ENCODE measurements at regions not wholly inside any gene's neighbourhood (a gene's known extent, or its start where the extent isn't known, plus 50 kb on each side); places are given as distances from the start of the nearest gene placed in this dataset.

DNA sequence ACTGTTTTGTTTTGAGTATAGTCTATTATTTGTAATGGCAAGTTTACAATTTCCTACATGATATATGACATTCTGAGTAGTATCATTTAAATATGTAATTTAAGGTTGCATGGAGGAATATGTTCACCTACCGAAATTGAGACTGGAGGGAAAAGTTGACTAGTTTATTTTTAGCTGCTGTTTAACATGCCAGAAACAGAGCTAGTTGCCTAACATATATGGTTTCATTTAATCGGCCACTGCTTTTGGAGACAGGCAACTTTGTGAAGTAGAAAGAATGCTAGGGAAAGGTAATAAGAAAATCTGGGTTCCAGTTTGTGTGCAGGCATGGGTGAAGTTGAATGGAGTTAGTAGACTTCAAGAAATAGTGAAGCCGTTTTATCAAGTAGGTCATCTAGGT, 342.1 kb upstream of the CBLB start:
- Histone ChIP-seq H2AFZ (ENCODE audit: low read length) (no peak overlapping the region), H3K9ac (ENCODE audit: low read length) (no peak overlapping the region), H3K9me2 (replicated peaks; ENCODE audit: insufficient read depth, low read length) (no peaks in the 10 kb centered on the region), H3K27ac (ENCODE audit: low read length) (no peak overlapping the region), H3K4me2 (ENCODE audit: low read depth, low read length, poor library complexity, severe bottlenecking) (no peak overlapping the region), H3K4me3 (ENCODE audit: low read length) (no peak overlapping the region), H3K4me1 (ENCODE audit: low read length) (peaks cover 9% of the 10 kb centered on the region), H3K27me3 (ENCODE audit: low read length) (no peaks in the 10 kb centered on the region), H4K20me1 (ENCODE audit: insufficient read depth, low read depth, low read length) (no peaks in the 10 kb centered on the region), H3K9me3 (ENCODE audit: low read length) (no peaks in the 10 kb centered on the region), H3K36me3 (ENCODE audit: insufficient read depth, low read length) (no peaks in the 10 kb centered on the region; the same call in 1 of the 2 replicates), H3K79me2 (ENCODE audit: low read length) (no peaks in the 10 kb centered on the region)
- DNase-seq, result no peak

DNA sequence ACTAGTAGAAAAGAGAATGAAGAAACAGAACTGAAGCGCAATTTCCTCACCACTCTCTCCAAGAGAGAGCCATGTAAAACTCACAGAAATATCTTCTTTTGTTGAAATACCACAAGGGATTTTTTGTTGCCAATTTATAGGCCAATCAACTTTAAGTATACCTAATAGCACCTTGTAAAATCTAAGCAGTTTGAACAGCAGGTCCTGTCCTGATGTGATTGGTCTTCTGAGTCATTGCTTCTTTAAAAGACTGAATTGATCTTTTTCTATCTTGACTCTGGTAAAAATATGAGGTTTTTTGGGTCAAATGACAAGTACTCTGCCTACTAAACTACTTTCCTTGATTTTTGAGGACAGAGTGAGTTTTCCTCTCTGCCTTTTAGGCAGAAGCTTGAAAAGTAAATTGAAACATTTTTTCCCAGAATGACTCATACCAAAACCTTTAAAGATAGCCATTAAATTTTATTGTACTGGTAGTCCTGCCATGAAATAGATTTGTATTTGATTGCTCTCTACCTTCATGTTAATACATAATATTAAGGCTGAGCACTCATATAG, 343.9 kb upstream of the CBLB start:
- Histone ChIP-seq H3K9ac (ENCODE audit: low read length) (no peak overlapping the region), H3K79me2 (ENCODE audit: low read length) (no peaks in the 10 kb centered on the region), H3K4me2 (ENCODE audit: low read depth, low read length, poor library complexity, severe bottlenecking) (no peak overlapping the region), H3K9me2 (replicated peaks; ENCODE audit: insufficient read depth, low read length) (no peaks in the 10 kb centered on the region), H3K9me3 (ENCODE audit: low read length) (no peaks in the 10 kb centered on the region), H2AFZ (ENCODE audit: low read length) (no peak overlapping the region), H3K4me1 (ENCODE audit: low read length) (peaks cover 9% of the 10 kb centered on the region), H3K27me3 (ENCODE audit: low read length) (no peaks in the 10 kb centered on the region), H4K20me1 (ENCODE audit: insufficient read depth, low read depth, low read length) (no peaks in the 10 kb centered on the region), H3K4me3 (ENCODE audit: low read length) (no peak overlapping the region), H3K27ac (ENCODE audit: low read length) (no peak overlapping the region), H3K36me3 (ENCODE audit: insufficient read depth, low read length) (no peaks in the 10 kb centered on the region; the same call in 1 of the 2 replicates)
- DNase-seq, result no peak

DNA sequence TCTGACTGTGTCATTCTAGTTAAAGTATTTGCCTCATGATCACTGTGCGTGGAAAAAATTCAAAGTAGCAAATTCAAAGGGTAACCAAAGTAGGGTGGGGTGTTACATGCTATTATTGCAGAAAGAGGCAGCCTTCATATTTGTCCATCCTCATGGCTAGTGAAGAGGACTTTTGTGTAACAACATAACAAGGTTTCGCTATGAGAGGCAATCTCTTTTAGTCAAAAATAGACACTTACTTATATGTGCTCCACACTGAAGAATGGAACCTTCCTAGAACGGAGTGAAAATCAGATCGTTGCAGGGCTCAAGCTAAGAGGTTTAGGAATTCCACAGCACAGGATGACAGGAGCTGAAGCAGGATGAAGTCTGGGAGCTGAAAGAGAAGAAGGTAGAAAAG, 345.1 kb upstream of the CBLB start:
- Histone ChIP-seq H3K27me3 (ENCODE audit: low read length) (no peaks in the 10 kb centered on the region), H3K79me2 (ENCODE audit: low read length) (no peaks in the 10 kb centered on the region), H3K9me2 (replicated peaks; ENCODE audit: insufficient read depth, low read length) (no peaks in the 10 kb centered on the region), H3K36me3 (ENCODE audit: insufficient read depth, low read length) (no peaks in the 10 kb centered on the region; the same call in 1 of the 2 replicates), H2AFZ (ENCODE audit: low read length) (no peak overlapping the region), H3K4me2 (ENCODE audit: low read depth, low read length, poor library complexity, severe bottlenecking) (no peak overlapping the region), H3K9ac (ENCODE audit: low read length) (no peak overlapping the region), H4K20me1 (ENCODE audit: insufficient read depth, low read depth, low read length) (no peaks in the 10 kb centered on the region), H3K9me3 (ENCODE audit: low read length) (no peaks in the 10 kb centered on the region), H3K4me1 (ENCODE audit: low read length) (peaks cover 9% of the 10 kb centered on the region), H3K27ac (ENCODE audit: low read length) (no peak overlapping the region), H3K4me3 (ENCODE audit: low read length) (no peak overlapping the region)
- peak; percentile 47 for DNase-seq

DNA sequence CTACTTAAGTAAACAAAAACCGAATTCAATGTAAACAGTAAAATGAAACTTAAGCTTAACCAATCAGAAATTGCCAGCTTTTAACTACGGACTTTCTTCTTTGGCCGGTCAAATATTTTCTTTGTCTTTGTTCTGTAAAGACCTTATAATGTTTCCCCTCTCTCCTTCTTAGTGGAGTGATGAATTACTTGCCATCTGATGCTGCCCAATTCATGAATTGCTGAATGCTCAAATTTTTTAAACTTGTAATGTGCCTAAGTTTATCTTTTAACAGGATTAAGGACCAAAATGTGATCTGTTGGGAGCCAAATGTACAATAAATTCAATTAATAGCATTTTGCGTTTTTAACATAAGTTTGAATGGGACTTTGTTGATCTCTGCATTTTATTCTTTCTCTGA, 345.8 kb upstream of the CBLB start:
- H3K9ac ChIP-seq (ENCODE audit: low read length), result no peak overlapping the region
- no peak overlapping the region for H2AFZ ChIP-seq (ENCODE audit: low read length)
- peaks cover 9% of the 10 kb centered on the region for H3K4me1 ChIP-seq (ENCODE audit: low read length)

DNA sequence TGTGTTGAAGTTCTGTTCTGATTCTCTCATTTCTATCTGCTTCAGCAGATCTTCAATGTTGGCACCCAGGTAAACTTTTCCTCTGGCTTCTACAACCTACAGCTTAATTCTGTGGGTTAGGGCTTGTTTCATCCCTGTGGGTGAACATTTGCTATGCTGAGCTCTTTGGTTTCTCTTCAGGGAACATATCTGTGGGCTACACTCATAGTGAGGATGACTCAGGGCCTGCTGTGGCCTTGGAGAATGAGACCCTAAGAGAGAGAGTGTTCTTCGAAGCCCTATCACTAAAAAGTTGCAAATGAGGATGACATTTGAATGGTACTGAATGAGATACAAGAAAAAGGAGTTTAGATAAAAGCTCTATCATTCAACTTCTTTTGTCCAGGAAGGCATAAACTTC, 346.2 kb upstream of the CBLB start:
- DNase-seq, result no peak

More for the DNA sequence above, 345.8 kb upstream of the CBLB start:
- Histone ChIP-seq H3K4me2 (ENCODE audit: low read depth, low read length, poor library complexity, severe bottlenecking) (no peak overlapping the region), H3K9me3 (ENCODE audit: low read length) (no peaks in the 10 kb centered on the region), H3K27ac (ENCODE audit: low read length) (no peak overlapping the region), H3K27me3 (ENCODE audit: low read length) (no peaks in the 10 kb centered on the region), H4K20me1 (ENCODE audit: insufficient read depth, low read depth, low read length) (no peaks in the 10 kb centered on the region), H3K4me3 (ENCODE audit: low read length) (no peak overlapping the region), H3K9me2 (replicated peaks; ENCODE audit: insufficient read depth, low read length) (no peaks in the 10 kb centered on the region), H3K79me2 (ENCODE audit: low read length) (no peaks in the 10 kb centered on the region), H3K36me3 (ENCODE audit: insufficient read depth, low read length) (no peaks in the 10 kb centered on the region; the same call in 1 of the 2 replicates)
- DNase-seq, result no peak

DNA sequence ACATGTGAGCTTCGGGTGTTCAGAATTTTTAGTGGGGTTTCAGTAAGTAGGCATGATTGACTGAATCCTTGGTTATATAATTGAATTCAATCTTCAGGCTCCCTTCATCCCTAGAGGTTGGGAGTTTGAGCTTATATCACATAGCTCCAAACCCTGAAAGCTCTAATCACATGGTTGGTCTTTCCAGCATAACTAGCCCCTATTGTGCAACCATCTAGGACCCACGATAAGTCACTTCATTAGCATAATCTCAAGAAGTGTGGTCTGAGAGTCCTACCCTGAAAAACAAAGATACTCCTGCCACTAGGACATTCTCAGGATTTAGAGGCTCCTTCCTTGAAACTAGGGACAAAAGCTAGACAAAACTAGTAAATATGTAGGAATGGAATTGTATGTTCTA, 348.9 kb upstream of the CBLB start:
- H3K9me2 ChIP-seq (replicated peaks; ENCODE audit: insufficient read depth, low read length), result no peaks in the 10 kb centered on the region
- no peak for DNase-seq
- H3K9ac ChIP-seq (ENCODE audit: low read length), result no peak overlapping the region
- H3K4me3 ChIP-seq (ENCODE audit: low read length), result no peak overlapping the region
- H3K9me3 ChIP-seq (ENCODE audit: low read length), result no peaks in the 10 kb centered on the region
- no peak overlapping the region for H3K27ac ChIP-seq (ENCODE audit: low read length)
- no peaks in the 10 kb centered on the region for H3K27me3 ChIP-seq (ENCODE audit: low read length)
- H3K36me3 ChIP-seq (ENCODE audit: insufficient read depth, low read length), result no peaks in the 10 kb centered on the region; the same call in 1 of the 2 replicates
- H4K20me1 ChIP-seq (ENCODE audit: insufficient read depth, low read depth, low read length), result no peaks in the 10 kb centered on the region
- H3K79me2 ChIP-seq (ENCODE audit: low read length), result no peaks in the 10 kb centered on the region
- H3K4me1 ChIP-seq (ENCODE audit: low read length), result peaks cover 9% of the 10 kb centered on the region
- H3K4me2 ChIP-seq (ENCODE audit: low read depth, low read length, poor library complexity, severe bottlenecking), result no peak overlapping the region
- no peak overlapping the region for H2AFZ ChIP-seq (ENCODE audit: low read length)

More for the DNA sequence above, 346.2 kb upstream of the CBLB start:
- Histone ChIP-seq H2AFZ (ENCODE audit: low read length) (no peak overlapping the region), H3K4me1 (ENCODE audit: low read length) (peaks cover 9% of the 10 kb centered on the region), H3K79me2 (ENCODE audit: low read length) (no peaks in the 10 kb centered on the region), H3K36me3 (ENCODE audit: insufficient read depth, low read length) (no peaks in the 10 kb centered on the region; the same call in 1 of the 2 replicates), H3K9me3 (ENCODE audit: low read length) (no peaks in the 10 kb centered on the region), H3K9ac (ENCODE audit: low read length) (no peak overlapping the region), H3K4me3 (ENCODE audit: low read length) (no peak overlapping the region), H4K20me1 (ENCODE audit: insufficient read depth, low read depth, low read length) (no peaks in the 10 kb centered on the region), H3K27me3 (ENCODE audit: low read length) (no peaks in the 10 kb centered on the region), H3K27ac (ENCODE audit: low read length) (no peak overlapping the region), H3K9me2 (replicated peaks; ENCODE audit: insufficient read depth, low read length) (no peaks in the 10 kb centered on the region), H3K4me2 (ENCODE audit: low read depth, low read length, poor library complexity, severe bottlenecking) (no peak overlapping the region)

DNA sequence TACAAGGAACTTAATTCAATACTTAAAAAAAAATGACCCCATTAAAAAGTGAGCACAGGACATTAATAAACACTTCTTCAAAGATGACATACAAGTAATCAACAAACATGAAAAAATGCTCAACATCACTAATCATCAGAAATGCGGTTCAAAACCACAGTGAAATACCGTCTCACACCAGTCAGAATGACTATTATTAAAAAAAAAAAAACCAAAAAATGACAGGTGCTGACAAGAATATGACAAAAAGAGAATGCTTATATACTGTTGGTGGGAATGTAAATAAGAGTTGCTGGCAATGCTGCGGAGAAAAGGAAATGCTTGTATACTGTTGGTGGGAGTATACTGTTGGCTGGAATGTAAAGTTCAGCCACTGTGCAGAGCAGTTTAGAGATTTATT, 358.3 kb upstream of the CBLB start:
- H3K79me2 ChIP-seq (ENCODE audit: low read length), result no peaks in the 10 kb centered on the region
- DNase-seq, result no peak

DNA sequence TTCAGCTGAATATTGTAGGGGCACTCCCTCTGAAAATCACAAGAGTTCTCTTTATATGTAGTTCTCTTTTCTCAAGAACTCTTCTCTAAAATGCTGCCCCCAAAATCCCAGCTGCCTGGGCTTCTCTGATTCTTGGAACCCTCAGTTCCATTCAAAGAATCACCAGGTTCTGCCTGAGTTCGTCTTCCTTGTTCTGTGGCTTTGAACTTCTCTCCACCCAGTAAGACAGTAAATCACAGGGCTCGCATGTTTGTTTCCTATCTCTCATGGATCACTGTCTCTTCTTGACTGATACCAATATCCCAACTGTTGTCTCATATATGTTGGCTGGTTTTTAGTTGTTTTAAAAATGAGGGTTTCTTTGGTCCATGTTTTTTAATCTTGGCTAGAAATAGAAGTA, 359.5 kb upstream of the CBLB start:
- no peak overlapping the region for H3K9ac ChIP-seq (ENCODE audit: low read length)
- no peak overlapping the region for H3K4me3 ChIP-seq (ENCODE audit: low read length)
- no peaks in the 10 kb centered on the region for H3K36me3 ChIP-seq (ENCODE audit: insufficient read depth, low read length)
- no peaks in the 10 kb centered on the region for H3K4me1 ChIP-seq (ENCODE audit: low read length)
- H4K20me1 ChIP-seq (ENCODE audit: insufficient read depth, low read depth, low read length), result no peaks in the 10 kb centered on the region
- H3K4me2 ChIP-seq (ENCODE audit: low read depth, low read length, poor library complexity, severe bottlenecking), result no peak overlapping the region
- H3K9me2 ChIP-seq (replicated peaks; ENCODE audit: insufficient read depth, low read length), result 0 out of 2 replicates have a peak, but pooled peaks cover 2% of the 10 kb centered on the region
- H3K79me2 ChIP-seq (ENCODE audit: low read length), result no peaks in the 10 kb centered on the region
- no peaks in the 10 kb centered on the region for H3K27me3 ChIP-seq (ENCODE audit: low read length)
- H3K27ac ChIP-seq (ENCODE audit: low read length), result no peak overlapping the region
- no peak for DNase-seq
- no peak overlapping the region for H2AFZ ChIP-seq (ENCODE audit: low read length)
- H3K9me3 ChIP-seq (ENCODE audit: low read length), result no peaks in the 10 kb centered on the region

More for the DNA sequence above, 358.3 kb upstream of the CBLB start:
- no peaks in the 10 kb centered on the region for H4K20me1 ChIP-seq (ENCODE audit: insufficient read depth, low read depth, low read length)
- H3K9ac ChIP-seq (ENCODE audit: low read length), result no peak overlapping the region
- 0 out of 2 replicates have a peak, but pooled peaks cover 2% of the 10 kb centered on the region for H3K9me2 ChIP-seq (replicated peaks; ENCODE audit: insufficient read depth, low read length)
- H3K27ac ChIP-seq (ENCODE audit: low read length), result no peak overlapping the region
- no peaks in the 10 kb centered on the region for H3K27me3 ChIP-seq (ENCODE audit: low read length)
- no peaks in the 10 kb centered on the region for H3K9me3 ChIP-seq (ENCODE audit: low read length)
- no peak overlapping the region for H3K4me2 ChIP-seq (ENCODE audit: low read depth, low read length, poor library complexity, severe bottlenecking)
- H3K4me3 ChIP-seq (ENCODE audit: low read length), result no peak overlapping the region
- H3K36me3 ChIP-seq (ENCODE audit: insufficient read depth, low read length), result no peaks in the 10 kb centered on the region
- no peak overlapping the region for H2AFZ ChIP-seq (ENCODE audit: low read length)
- no peaks in the 10 kb centered on the region for H3K4me1 ChIP-seq (ENCODE audit: low read length)

Data from Karpas-422 (cell line).